Parathyroid adenoma (tissue), 2 donors: ENCODE measurements at regions not wholly inside any gene's neighbourhood (a gene's known extent, or its start where the extent isn't known, plus 50 kb on each side); places are given as distances from the start of the nearest gene placed in this dataset.
"Not testable (repeated sequence)": the region's sequence is repeated elsewhere in the genome, so short reads cannot be mapped to it uniquely, and the experiment has no call there.

ENCODE experiments used
- H2AFZ ChIP-seq: fragments of 300-600 bp; sonication (generic); one replicate; pipeline ENCODE4 v1.7.0; 2017; ENCODE audit warnings: antibody characterized with exemption, mild to moderate bottlenecking
- H3K27ac ChIP-seq: fragments of 300-600 bp; sonication (generic); one replicate; pipeline ENCODE4 v1.7.0; 2017
- H3K27me3 ChIP-seq: fragments of 300-600 bp; sonication (generic); one replicate; pipeline ENCODE4 v1.7.0; 2017; ENCODE audit warnings: low read length; ENCODE audit not compliant: control insufficient read depth, insufficient read depth
- H3K36me3 ChIP-seq: fragments of 300-600 bp; sonication (generic); one replicate; pipeline ENCODE4 v1.7.0; 2017; ENCODE audit warnings: low read length; ENCODE audit not compliant: control insufficient read depth, insufficient read depth
- H3K4me1 ChIP-seq: fragments of 300-600 bp; sonication (generic); one replicate; pipeline ENCODE4 v1.7.0; 2017; ENCODE audit warnings: control low read depth
- H3K4me2 ChIP-seq: fragments of 300-600 bp; sonication (generic); one replicate; pipeline ENCODE4 v1.7.0; 2017; ENCODE audit warnings: low read length
- H3K4me3 ChIP-seq: fragments of 300-600 bp; sonication (generic); one replicate; pipeline ENCODE4 v1.7.0; 2017; ENCODE audit warnings: low read depth, low read length
- H3K79me2 ChIP-seq: fragments of 300-600 bp; sonication (generic); one replicate; pipeline ENCODE4 v1.7.0; 2017; ENCODE audit warnings: control low read depth
- H3K9ac ChIP-seq: fragments of 300-600 bp; sonication (generic); one replicate; pipeline ENCODE4 v1.7.0; 2017; ENCODE audit warnings: mild to moderate bottlenecking
- H3K9me3 ChIP-seq: fragments of 300-600 bp; sonication (generic); one replicate; pipeline ENCODE4 v1.7.0; 2017; ENCODE audit warnings: low read length; ENCODE audit not compliant: control insufficient read depth
- TF ChIP-seq, protein P1 (sequence below): fragments of 300-600 bp; sonication (generic); IDR thresholded peaks from one replicate; pipeline ENCODE4 v1.7.0; 2017; ENCODE audit warnings: antibody characterized with exemption, mild to moderate bottlenecking
- donor health status: primary hyperparathyroidism.

DNA sequence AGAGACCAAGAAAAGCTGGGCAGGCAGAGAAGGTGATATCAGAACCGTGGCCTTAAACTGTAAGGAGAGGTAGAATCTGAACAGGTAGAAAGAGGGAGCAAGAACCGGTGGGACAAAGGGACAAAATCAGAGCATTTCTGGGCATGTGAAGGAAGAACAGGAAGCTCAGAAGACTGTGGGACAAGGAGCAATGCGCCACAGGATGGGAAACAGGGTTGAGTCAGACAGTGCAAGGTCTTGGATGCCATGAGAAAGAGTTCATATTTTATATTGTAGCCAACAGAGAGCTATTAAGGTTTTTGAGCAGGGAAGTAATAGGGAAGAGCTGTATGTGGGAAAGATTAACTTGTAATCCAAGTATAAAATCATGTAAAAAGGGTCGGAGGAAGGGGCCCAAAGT, 106.4 kb upstream of the UGP2 start:
- Histone ChIP-seq H3K36me3 (no peaks in the 10 kb centered on the region), H3K4me3 (no peak overlapping the region), H3K9me3 (no peaks in the 10 kb centered on the region), H3K27me3 (no peaks in the 10 kb centered on the region), H3K9ac (no peak overlapping the region), H2AFZ (peak overlapping the region; percentile 44), H3K4me1 (no peaks in the 10 kb centered on the region), H3K27ac (no peak overlapping the region), H3K79me2 (no peaks in the 10 kb centered on the region), H3K4me2 (no peak overlapping the region)
- TF ChIP-seq, protein P1, sequence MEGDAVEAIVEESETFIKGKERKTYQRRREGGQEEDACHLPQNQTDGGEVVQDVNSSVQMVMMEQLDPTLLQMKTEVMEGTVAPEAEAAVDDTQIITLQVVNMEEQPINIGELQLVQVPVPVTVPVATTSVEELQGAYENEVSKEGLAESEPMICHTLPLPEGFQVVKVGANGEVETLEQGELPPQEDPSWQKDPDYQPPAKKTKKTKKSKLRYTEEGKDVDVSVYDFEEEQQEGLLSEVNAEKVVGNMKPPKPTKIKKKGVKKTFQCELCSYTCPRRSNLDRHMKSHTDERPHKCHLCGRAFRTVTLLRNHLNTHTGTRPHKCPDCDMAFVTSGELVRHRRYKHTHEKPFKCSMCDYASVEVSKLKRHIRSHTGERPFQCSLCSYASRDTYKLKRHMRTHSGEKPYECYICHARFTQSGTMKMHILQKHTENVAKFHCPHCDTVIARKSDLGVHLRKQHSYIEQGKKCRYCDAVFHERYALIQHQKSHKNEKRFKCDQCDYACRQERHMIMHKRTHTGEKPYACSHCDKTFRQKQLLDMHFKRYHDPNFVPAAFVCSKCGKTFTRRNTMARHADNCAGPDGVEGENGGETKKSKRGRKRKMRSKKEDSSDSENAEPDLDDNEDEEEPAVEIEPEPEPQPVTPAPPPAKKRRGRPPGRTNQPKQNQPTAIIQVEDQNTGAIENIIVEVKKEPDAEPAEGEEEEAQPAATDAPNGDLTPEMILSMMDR = no peak

DNA sequence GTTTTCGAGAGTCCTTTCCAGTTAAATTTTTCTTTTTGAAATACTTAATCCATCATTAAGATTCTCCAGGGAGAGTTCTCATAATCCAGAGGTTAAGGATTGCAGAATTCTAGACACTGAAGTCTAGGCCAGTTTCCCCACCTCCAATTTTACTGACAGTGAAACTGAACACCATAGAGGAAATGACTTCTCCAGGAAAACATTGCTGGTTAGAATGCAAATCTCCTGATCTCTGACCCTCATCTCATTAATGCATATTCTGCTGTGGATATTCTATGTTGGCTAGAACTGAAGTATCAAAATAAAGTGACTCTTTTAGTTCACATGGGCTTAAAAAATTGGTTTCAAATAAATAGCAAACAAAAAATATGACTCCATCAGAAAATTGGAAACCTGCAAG, 105.8 kb upstream of the UGP2 start:
- no peaks in the 10 kb centered on the region for H3K79me2 ChIP-seq
- H3K36me3 ChIP-seq = no peaks in the 10 kb centered on the region
- no peak overlapping the region for H3K9ac ChIP-seq
- peaks cover under 1% of the 10 kb centered on the region for H3K4me1 ChIP-seq
- TF ChIP-seq, protein P1 = no peak
- H2AFZ ChIP-seq = no peak overlapping the region
- H3K9me3 ChIP-seq = no peaks in the 10 kb centered on the region
- no peak overlapping the region for H3K27ac ChIP-seq
- H3K27me3 ChIP-seq = no peaks in the 10 kb centered on the region
- no peak overlapping the region for H3K4me2 ChIP-seq
- no peak overlapping the region for H3K4me3 ChIP-seq

DNA sequence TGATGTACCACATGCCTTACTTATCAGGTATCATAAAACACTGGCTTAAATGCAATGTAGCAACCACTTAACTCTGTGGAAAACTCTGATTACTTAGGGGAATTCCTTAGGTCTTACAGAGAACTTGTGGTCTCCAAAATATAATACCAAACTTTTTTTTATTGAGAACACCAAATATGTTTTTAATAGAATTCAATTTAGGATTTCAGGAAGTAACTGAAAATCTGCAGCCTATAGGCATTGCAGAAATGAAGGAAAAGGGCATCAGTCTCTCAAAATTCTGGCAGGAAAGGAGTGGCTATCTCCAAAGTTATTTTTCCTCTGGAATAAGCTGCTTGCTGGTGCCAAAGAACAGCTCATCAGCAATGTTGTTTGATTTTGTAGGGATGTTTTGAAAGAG, 105.3 kb upstream of the UGP2 start:
- Histone ChIP-seq H3K4me2 (no peak overlapping the region), H3K4me1 (peaks cover 4% of the 10 kb centered on the region), H3K27me3 (no peaks in the 10 kb centered on the region), H3K9ac (no peak overlapping the region), H3K79me2 (no peaks in the 10 kb centered on the region), H3K36me3 (no peaks in the 10 kb centered on the region), H3K9me3 (no peaks in the 10 kb centered on the region), H3K27ac (no peak overlapping the region), H3K4me3 (no peak overlapping the region), H2AFZ (no peak overlapping the region)
- TF ChIP-seq, protein P1 = no peak

DNA sequence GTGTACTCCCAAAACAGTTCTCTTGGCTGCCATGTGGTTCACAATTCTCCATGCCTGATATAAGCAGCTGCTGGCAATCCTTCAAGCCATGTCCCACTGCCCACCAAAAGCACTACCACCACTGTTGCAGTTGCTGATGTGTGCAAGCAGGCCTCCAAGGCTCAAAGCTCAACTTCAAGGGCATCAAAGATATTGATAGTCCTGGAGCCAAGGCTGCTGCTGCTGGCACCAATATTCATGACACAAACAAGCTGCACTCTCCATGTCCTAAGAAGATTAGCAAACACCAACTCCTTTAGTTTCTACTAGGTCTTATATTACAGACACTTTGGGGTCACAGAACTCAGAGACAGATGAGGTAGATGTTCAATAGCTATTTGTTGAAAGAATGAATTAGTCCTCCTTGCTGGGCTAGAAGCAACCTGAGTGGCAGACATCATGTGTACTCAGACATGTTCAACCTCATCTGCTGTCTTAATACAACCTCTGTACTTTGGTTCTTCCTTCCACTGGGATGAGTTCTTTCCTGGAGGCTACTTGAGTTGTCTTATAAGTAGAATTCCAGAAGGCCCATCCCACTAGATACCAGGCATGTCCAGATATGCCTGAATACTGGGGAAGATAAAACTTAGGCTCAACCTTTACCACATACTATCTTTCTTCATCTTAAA, 104.5 kb upstream of the UGP2 start:
- Histone ChIP-seq H3K27me3 (no peaks in the 10 kb centered on the region), H3K4me2 (no peak overlapping the region), H3K36me3 (no peaks in the 10 kb centered on the region), H3K9me3 (no peaks in the 10 kb centered on the region), H3K4me1 (peaks cover 10% of the 10 kb centered on the region), H3K27ac (no peak overlapping the region), H3K4me3 (no peak overlapping the region), H3K9ac (no peak overlapping the region), H2AFZ (no peak overlapping the region), H3K79me2 (no peaks in the 10 kb centered on the region)
- TF ChIP-seq, protein P1 = no peak

DNA sequence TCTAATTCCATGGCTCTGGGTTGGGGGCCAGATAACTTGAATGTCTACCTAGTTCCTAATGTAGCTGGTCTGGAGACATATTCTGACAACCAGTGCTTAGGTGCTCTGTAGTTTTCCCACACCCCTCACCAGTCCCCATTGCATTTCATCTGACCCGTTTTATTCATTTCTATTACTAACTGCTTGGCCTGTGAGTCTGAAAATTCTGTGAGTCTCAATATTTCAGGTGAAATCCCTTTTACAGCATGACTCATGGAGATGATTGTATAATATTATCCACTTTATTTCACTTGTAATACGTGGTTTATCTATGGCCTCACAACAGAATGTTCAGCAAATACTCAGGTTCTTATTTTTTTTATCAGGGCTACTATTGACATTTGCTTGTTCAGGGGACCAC, 103.7 kb upstream of the UGP2 start:
- Histone ChIP-seq H2AFZ (no peak overlapping the region), H3K9ac (no peak overlapping the region), H3K4me2 (no peak overlapping the region), H3K36me3 (no peaks in the 10 kb centered on the region), H3K27ac (no peak overlapping the region), H3K4me3 (no peak overlapping the region), H3K79me2 (no peaks in the 10 kb centered on the region), H3K9me3 (no peaks in the 10 kb centered on the region), H3K4me1 (peaks cover 12% of the 10 kb centered on the region), H3K27me3 (no peaks in the 10 kb centered on the region)
- TF ChIP-seq, protein P1 = no peak

DNA sequence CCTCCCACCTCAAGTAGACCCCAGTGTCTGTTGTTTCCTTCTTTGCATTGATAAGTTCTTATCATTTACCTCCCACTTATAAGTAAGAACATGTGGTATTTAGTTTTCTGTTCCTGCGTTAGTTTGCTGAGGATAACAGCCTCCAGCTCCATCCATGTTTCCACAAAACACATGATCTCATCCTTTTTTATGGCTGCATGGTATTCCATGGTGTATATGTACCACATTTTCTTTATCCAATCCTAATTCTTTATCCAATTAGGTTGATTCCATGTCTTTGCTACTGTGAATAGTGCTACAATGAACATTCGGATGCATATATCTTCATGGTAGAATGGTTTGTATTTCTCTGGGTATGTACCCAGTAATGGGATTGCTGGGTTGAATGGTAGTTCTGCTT, 102.5 kb upstream of the UGP2 start:
- H3K4me2 ChIP-seq, H3K9ac ChIP-seq, H3K9me3 ChIP-seq, H2AFZ ChIP-seq, H3K36me3 ChIP-seq, H3K27me3 ChIP-seq, H3K4me3 ChIP-seq, H3K79me2 ChIP-seq, H3K27ac ChIP-seq: not testable (repeated sequence)
- H3K4me1 ChIP-seq = peaks cover 22% of the 10 kb centered on the region
